ENCODE measurements at regions not wholly inside any gene's neighbourhood (a gene's known extent, or its start where the extent isn't known, plus 50 kb on each side); places are given as distances from the start of the nearest gene placed in this dataset.

DNA sequence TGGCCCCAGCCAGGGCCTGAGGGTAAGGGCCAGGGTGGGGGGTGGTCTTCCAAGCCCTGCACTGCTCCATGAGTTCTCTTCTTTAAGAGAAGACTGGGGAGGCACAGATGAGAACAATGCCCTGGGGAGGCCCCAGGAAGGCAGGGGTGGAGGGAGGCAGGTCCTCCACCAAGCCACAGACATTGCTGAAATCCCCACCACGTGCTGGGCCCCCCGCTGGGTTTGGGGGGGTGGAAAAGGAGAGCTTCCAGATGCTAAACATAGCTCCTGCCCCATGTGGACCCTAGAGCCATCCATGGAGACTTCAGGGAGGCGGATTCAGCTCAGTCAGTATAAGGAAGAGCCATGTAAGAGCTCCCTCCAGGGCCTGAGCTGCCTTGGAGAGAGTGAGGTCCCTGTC, 157.8 kb upstream of the LINGO1 start:
- no peak for DNase-seq (ENCODE audit: low read depth)

DNA sequence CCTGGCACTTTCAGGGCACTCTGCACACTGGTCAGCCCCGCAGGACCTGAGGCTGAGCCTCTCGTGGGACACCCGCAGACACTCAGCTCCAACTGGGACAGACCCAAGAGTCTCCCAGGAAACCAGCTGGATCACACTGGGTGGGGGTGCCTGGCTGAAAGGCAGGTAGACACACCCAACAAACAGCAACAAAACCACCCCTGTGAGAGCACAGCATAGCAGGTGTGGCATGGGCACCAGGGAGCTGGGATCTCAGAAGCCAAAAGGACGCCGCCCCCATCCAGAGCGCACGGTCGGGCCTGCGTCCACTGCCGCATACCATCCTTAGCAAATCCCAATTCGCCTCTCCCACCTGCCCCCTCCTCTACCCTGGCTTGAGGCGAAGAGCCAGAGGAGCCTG, 154.2 kb upstream of the LINGO1 start:
- DNase-seq (ENCODE audit: low read depth) = no peak

DNA sequence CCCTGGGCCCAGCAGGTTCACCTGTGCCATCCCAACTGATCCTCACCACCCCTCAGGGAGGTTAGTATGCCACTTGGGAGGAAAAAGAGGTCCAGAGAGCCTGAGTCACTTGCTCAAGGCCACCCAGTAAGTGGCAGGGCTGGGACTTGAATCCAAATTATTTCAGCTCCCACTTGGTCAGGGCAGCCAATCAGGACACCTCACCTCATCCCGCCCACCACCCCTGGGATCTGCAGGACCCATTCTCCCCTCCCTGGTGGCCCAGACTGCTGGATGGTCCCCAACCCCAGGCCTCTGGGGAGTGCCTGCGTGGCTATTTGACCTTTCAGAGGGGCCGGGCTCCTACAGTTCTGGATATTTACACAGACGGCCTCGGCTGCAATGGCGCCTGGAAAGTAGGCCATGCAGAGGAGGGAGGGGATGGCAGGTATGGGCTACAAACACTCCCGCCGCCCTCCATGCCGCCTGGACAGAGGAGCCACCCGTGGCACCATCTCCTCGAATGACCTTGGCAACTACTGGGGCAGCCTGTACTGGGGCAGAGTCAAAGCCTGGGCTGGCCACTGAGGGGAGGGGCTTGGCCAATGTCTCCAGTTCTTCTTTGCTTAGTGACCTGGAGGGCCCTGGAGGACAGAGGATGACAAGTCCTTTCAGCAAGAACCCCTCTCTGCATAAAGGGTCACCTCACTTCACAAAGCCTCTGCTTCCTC, 153.6 kb upstream of the LINGO1 start:
- DNase-seq (ENCODE audit: low read depth) = no peak

DNA sequence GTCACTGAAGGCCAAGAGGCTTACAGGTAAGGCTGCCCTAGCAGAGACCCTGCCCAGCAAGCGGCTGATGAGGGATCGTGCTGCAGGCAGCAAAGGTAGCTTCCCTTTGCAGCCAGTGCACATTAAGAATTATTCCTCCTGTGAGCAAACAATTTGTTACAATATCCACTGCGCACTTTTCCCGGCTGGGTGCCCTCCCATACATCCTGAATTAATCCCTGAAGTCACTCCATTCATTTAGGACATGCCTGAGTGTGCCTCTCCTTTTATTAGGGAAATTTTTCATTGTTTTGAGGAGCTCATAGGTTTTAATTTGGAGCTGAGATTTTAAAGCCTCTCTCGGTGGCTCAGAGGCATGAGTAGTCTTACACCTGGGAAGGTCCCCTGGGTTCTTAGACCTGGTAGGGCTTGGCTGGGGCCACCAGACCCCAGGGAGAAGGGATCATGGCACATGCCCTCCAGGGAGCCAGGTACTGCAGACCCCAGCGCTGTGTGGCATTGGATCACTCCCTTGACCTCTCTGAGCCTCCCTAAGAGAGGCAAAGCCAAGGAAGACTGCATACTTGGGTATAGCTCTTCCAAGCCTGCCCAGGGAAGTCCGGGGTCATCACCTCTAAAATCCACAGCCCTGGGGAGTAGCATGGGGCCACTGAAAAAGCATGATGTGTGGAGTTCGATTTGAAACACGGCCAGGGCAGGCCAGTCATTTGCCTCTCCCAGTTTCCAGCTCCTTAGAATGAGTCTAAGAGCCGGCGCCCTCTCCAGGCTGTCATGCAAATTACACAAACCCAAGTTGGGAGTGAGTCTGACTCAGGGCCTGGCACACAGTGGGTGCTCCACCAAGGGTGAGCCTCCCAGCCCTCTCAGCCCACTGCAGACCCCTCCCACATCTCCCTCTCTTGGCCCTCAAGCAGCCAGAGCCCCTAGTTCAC, 151.9 kb upstream of the LINGO1 start:
- DNase-seq (ENCODE audit: low read depth) = no peak

DNA sequence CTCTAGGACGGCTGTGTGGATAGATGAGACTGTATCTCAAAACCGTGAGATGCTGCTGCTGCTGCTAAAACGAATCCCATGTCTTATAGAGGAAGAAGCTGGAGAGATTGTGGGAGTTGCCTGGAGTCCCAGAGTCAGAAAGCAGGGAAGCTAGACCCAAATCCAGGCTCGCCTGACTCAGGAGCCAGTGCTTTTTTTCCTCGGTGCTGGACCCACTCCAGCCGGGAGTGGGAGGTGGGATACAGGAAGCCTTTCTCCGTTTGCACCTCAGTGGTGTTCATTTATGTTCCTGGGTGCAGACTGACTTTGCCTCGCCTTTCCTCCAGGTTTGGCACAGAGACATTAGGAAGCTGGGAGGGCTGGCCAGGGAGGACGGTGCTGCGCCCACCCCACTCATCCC, 150.9 kb upstream of the LINGO1 start:
- no peak for DNase-seq (ENCODE audit: low read depth)

DNA sequence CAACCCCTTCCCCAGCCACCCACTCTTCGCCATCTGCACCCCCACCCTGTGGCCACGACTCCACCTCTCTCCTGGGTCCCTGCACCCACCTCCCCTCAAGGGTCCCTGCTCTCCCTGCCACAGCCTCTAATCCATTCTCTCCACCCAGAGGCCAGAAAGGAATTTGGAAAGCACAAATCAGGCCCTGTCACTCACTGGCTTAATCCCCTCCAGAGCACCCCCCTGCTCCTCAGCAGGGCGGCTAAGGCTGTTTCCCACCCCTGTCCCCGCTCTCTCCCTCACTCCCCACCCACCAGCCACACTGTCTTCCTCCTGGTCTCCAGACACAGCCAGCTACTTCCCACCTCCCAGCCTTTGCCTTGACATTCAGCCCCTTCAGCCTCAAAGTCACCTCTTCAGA, 150.0 kb upstream of the LINGO1 start:
- DNase-seq (ENCODE audit: low read depth) = no peak

DNA sequence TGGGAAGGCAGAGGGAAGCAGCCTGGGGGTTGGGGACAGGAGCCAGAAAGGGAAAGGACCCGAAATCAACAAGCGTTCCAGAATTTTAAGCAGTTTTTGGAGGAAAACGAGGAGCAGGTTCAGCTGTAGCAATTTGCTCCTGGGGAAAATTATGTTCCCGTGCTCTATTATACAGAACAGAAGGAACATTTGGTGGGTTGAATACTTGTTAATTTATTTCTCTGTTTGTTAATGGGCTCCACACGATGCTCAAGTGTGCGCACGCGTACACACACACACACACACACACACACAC, 149.2 kb upstream of the LINGO1 start:
- DNase-seq (ENCODE audit: low read depth) = no peak

DNA sequence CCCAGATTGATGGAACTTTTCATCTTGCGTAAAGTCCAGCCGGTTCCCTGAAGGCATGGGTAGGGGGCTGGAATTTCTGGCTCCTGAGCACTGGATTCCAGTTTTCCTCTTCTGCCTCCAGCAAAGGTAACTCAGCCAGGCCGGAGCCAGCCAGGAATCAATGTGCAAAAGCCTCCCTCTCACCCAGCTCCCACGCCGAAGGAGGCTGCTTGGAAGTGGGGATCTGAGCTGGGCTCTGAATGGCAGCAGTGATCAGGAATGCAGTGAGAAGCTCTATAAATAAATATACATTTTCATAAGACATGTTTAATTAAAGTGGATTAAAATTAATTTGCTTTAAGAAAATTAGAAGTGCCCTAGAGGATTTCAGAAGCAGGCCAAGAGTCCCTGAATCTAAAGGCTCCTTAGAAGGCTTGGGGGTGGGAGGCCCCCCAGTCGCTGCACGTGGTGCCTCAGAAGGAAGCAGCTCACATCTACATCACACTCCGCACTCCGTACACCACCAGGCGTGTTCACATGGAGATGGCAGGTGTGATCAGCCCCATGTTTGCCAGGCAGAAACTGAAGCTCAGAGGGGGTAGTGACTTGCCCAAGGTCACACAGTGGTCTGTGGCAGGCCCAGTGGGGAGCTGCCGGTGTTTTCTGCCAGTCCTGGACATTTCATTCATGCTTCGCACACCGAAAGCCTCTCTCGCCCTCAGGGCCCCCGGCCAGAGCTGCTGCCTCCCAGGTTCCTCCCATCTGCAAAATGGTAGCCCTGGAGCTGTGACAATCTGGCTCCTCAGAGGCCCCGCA, 148.6 kb upstream of the LINGO1 start:
- no peak for DNase-seq (ENCODE audit: low read depth)

DNA sequence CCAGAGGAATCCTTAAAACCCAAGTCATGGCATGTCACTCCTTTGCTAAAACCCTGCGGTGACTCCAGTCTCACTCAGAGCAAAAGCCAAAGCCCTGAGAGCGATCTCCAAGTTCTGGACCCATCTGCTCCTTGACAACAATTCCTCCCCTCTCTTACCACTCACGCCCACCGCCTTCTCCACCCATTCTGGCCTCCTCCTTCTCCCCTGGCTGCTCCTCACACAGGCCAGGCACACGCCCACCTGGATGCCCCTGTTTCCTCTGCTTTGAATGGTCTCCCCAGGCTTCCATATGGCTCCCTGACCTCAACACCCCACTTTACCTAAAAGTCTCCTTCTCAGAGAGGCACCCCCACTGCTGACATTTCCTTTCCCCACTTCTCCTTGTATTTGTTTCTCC, 146.1 kb upstream of the LINGO1 start:
- DNase-seq (ENCODE audit: low read depth) = no peak

DNA sequence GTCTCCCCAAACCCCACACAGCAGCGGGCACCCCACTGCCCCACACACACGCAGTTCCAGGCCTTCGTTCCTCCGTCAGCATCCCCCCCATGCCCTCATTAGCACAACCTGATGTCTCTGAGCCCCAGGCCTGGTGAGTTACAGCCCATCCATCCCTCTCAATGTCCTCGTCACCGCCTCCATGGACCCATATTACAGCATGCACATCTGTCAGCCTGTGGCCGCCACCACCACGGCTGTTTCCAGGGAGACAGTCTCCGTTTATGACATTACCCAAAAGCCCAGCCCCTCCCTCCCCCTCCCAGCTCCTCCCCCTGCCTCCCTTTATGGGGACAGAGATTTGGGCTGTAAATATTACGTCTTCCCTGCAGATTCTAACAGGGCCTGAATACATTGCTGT, 143.1 kb upstream of the LINGO1 start:
- DNase-seq (ENCODE audit: low read depth) = no peak

DNA sequence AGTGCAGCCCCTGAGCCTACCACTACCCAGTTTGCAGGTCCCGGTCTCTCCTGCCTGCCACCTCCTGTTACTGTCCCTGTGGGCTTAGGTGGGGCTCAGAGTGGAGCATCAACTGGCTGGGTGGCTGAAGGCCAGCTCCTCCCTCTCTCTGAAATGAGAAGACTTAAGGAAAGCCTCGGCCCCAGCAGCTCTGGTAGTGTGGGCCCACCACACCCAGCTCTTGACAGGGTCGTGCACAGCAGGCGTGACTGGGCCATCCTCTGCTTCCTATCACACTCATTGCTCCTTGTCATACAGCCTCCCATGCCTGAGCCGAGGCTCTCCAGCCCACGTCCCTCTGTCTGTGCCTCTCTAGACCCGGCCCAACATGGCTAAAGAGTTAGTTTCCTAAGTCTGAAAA, 142.7 kb upstream of the LINGO1 start:
- DNase-seq (ENCODE audit: low read depth) = no peak

DNA sequence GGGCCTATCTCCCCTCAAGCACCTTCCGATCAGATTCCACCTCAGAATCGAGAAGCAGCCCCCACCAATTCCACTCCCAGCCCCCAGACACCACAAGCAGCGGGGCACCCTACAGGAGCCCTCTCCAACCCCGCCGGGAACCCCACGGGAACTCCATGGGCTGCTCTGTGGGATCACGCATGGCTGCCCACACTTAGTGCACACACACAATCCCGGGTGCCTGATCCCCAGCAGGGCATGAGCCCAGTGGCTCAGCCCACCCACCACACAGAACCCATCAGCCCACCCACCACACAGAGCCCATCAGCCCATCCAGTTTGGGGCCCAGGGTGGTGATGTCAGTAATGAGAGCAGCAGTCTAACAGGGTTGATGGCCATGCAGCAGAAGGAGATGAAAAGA, 141.6 kb upstream of the LINGO1 start:
- no peak for DNase-seq (ENCODE audit: low read depth)

DNA sequence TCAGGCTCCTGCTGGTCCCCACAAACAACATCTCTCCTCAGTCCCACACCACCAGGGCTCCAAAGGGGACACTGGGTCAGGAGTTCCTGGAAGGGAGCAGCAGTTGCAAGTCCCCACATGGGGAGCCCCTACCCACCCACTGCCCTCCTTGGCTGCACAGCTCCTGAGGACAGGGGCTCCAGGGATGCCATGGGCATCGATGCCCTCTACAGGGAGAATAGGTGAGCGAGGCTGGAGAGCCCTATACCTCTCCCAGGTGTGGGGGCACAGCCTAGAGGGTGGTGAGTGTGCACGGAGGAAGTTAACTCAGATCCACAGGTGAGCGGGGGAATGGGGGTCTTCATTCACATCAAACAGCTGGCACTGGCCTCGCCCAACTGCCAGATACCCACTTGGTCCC, 141.2 kb upstream of the LINGO1 start:
- DNase-seq (ENCODE audit: low read depth) = no peak

DNA sequence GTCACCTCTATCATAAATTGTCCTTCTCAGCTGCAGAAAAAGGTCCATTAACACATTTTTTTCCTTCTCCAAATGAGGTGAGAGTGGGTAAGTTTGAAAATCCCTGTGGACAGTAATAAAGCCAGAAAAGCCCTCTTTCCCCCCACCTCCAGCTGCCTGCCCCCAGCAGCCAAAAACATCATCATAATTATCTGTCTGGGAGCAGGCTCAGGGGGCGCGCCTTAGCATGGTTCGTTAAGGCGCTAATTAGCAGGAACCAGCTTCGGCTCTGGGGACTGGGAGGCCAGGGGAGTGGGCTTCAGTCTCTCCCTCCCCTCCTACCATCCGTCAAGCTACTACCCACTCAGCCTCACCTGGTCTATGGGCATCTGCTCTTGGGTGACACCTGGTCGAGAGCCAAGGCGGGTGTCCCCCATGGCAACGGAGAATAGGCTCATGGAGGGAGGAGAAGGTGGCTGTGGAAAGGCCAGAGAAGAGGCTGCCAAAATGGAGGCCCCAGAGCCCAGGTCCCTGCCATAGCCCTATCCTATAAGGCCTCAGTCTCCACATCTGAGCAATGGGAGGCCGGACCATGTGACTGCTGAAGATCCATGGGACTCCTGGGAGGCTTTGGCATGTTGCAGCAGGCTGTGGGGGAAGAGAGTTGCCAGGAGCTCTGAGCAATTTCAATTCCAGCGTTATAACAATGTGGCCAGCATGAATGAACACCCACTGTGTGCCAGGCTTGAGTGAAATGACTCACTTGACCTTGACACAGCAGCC, 140.1 kb upstream of the LINGO1 start:
- DNase-seq (ENCODE audit: low read depth) = no peak

DNA sequence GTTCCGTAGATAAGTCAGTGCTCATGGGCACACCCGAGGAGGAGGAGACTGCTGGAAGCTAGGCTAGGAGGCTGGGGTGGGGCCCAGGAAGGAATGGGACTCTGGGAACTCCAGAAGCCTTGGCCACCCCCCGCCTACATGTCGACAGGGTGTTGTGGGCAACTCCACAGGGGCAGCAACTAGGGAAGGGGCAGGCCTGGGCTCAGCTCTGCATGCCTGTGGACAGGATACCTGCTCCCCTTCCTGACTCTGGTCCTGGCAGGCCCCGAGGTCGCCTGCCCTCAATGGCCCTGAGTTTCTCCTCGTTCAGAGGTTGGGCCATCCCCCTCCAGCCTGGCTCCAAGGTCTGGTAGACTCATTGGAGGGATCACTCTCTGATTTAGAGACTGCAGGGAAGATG, 138.9 kb upstream of the LINGO1 start:
- no peak for DNase-seq (ENCODE audit: low read depth)

DNA sequence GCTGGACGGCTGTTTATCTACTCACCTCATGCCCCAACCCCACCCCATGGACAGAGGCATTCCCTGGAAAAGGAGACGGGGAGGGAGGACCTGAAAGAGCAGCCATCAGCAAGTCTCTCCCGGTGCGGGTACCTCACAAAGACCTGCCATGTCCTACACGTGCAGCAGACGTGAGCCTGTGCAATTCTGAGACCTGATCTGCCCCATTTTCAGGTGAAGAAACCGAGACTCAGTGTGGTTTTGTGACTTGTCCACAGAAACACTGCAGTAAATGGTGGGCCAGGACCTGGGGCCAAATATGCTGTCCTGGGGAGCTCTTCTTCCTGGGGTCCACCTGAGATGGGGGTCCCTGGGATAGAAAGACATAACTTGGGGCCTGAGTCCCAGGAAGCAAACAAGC, 137.0 kb upstream of the LINGO1 start:
- no peak for DNase-seq (ENCODE audit: low read depth)

DNA sequence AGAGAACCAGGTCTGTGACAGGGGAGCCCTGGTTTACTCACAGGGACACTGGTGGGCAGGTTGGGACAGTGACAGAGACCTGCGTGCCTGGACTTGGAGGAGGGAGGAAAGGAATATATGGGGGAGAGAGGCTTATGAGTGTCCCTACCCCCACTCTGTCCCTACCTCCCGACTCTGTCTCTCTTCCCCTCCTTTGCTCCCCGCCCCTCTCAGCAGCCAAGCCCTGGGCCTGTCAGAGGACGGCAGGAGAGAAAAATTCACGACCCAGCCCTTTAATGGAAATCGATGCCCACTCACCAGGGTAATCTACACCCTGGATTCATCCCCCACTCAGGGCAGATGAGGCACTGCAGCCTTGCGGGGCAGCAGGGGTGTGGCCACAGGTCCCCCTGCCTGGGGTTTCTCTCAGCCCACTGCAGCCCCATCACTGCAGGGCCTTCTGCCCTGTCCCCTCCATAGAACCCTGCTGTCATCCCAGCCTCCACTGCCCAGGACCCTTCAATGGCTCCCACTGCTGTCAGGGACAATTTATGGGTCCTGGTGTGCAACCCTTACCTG, 135.9 kb upstream of the LINGO1 start:
- DNase-seq (ENCODE audit: low read depth) = no peak

DNA sequence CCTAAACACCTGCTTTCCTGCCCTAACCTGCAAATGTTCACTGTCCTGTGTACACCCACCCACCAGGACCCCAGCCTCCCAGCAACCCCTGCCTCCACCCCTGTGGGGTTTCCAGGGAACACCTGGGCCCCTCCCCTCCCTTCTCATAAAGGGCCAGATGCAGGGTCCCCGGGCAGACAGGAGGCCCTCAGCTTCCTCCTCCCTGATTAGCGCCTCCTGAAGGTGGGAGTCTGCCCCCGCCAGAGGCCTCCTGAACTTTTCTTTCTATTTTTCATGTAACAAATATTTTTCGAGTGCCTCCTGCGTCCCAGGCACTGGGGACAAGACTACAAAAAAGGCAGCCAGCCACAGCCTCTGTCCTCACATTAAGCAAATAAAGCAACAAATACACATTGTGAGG, 135.4 kb upstream of the LINGO1 start:
- DNase-seq (ENCODE audit: low read depth) = no peak

DNA sequence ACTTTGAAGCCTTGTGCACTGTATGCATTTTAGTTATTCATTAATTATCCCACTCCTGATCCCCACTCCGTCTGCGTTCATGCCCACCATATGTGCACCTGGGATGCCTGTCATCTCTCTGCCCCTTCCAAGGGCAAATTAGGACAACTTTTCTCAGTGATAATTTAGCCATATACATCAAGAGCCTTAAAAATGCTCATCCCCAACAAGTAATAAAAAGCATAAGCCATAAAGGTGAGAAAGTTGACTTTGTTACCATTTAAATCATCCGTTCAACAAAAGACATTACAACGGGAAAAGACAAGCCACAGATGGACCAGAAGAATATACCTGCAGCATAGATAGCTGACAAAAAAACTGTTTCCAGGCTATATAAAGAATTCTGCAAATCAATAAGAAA, 131.4 kb upstream of the LINGO1 start:
- DNase-seq (ENCODE audit: low read depth) = no peak

DNA sequence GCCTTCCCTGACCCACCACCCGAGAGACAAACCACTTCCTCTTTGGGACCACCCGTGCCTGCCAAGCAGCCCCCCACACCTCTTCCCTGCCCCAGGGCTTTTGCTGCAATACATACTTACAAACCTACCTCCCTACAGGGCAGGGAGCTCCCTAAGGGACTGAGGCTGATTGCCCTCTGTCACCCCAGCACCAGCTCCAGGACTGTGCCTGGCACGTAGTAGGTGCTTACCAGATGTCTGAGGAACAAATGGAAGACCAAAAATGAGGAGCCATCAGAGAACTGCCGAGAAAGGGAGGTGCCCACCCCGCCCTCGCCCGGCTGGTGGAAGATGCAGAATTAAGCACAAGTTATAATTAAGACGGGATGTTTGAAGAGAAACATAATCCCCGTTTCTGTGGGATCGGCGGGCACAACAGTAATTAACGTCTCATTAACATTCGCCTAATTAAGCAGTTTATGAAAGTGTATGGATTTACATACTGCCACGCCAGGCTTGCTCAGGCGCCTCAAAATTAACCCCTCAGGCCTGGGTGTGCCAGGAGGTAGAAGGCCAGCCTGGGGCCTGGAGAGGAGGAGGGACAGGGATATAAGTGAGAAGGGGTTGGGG, 130.1 kb upstream of the LINGO1 start:
- no peak for DNase-seq (ENCODE audit: low read depth)

DNA sequence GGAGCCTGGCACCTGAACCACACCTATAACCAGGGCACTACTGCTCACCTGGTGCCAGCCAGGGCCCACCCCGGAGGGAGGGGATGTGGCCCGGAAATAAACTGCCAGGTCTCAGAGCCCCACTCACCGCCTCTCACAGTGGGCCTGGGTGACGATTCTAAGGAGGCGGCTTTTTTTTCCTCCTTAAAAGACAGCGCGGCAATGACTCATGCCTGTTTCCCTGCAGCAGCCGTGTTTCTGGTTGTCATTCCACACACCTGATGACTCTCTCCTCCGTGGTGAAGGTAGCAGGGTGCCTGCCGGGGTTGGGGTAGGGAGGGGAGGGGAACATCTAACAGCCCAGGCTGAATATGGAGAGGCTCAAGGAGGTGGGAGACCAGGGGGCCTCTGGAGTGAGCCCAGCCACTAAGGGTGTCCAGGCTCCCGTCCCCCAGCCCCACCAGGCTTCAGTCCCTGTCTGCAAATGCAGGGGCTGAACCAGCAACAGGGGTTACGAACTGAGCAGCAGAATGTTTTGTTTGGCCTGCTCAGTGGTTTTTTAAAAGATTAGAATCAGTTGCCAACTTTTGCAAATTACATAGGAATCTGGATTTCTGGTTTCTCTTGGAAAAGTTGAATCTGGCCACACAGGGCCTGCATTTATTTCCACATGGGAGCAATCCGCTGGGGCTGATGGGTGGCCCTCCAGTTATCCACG, 127.3 kb upstream of the LINGO1 start:
- no peak for DNase-seq (ENCODE audit: low read depth)

Data from non-pigmented ciliary epithelial cell (primary cell).